NOMO-1 (cell line): ENCODE measurements at regions not wholly inside any gene's neighbourhood (a gene's known extent, or its start where the extent isn't known, plus 50 kb on each side); places are given as distances from the start of the nearest gene placed in this dataset.

Source experiments
- DNase-seq, 2 experiments: peaks; one replicate each; lab custom pipeline; 2025; ENCODE audit not compliant: unreplicated experiment in 2 of 2; lab: John Stamatoyannopoulos, UW

GRCh38 chrX:39905946-39906345 is 191.8 kb downstream of the BCOR start:
- DNase-seq: no peak

DNA sequence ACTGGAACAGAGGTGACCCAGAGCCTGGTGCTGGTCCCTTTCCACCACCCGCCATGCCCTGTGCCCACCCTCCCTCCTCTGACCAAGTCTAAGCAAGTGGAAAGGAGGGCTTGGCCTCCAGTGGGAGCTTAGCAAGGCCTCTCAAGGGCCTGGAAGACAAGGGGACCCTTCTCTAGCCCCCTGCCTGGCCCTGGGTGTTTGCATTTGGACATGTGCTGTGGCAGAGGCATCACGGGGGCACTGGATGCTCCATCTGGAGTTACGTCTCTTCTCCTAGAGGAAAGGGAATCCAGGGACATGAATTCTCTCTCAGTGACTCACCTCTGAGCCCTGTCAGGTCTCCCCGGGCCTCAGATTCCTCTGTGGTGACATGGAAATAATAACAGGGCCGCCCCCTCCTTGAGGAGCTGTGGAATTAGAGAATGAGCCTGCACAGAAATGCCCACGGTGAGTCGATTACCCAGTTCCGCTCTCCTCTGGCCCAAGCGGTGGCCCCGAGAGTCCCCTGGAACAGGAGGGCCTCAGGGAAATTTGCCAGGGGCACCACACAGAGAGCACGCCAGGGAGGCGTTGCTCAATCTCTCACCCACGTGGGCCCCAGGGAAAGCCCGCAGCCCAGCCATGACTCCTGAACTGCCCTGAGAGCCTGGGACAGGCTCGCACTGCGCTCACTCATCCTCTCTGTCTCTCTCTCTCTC is 189.6 kb downstream of the BCOR start:
- DNase-seq: peak; percentile 10 to 41

GRCh38 chrX:39909996-39910395 is 187.8 kb downstream of the BCOR start:
- DNase-seq: no peak

- DNase-seq: no peak
Observed at GRCh38 chrX:39910651-39911050, 187.1 kb downstream of the BCOR start.

DNA sequence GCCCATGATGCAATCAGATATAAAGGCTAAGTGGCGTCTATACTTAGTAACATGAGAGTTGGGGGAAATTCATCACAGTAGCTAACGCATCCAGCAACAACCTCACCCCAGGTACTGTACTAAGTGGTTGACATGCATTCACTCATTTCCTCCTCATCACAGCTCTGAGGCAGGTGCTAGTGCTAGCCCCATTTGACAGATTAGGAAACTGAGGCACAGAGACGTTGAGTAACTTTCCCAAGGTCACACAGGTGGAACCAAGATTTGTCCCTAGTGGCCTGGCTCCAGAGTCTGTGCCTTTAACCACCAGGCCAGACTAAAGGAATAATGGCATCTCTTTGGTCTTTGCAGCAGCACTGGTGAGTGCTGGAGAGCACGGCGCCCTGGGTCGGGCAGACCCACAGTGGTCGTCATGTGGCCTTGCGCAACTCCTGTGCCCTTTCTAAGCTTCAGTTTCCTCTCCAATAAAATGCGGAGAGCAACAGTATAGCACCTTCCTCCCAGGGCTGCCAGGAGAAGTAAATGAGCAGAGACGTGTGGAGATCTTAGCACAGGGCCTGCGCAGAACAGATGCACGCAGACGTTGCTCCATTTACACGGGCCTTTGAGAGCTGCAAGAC is 186.4 kb downstream of the BCOR start:
- no peak for DNase-seq

DNA sequence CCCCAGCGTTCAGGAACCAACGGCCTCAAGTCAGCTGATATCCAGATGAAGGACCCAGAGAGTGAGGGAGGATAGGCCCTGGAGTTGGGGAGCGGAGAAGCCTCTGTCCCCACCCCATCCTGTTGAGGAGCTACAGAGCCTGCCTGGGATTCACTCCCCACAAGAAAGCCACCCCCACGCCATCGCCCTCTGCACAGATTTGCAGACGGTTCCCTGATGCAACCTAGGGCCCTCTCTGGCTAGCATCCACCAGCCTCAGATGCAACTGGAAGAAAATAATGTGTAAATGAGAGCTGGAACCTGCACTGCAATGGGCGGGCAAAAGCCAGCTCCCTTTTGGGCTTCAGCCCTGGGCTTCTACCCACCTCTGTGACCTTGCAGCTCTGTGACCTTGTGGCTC is 185.6 kb downstream of the BCOR start:
- DNase-seq: no peak

DNA sequence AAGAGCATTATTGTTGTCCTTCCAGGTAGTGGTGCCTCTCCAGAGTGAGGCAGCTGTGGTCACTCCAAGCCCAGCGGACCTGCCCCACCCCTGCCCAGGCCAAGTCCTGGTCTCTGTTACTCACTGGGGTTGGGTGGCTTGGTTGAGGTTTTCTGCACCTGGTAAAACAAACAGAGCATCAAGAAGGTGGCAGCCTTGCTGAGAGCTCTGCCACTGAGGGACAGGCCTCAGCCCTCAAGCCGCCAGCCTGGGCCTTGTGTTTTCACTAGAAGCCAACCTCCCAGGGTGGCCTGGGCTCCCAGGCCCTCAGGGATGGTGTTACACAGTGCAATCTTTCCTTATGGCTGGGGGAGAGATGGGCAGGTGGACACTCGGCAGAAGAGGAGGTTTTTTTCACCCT is 182.7 kb downstream of the BCOR start:
- no peak for DNase-seq

DNA sequence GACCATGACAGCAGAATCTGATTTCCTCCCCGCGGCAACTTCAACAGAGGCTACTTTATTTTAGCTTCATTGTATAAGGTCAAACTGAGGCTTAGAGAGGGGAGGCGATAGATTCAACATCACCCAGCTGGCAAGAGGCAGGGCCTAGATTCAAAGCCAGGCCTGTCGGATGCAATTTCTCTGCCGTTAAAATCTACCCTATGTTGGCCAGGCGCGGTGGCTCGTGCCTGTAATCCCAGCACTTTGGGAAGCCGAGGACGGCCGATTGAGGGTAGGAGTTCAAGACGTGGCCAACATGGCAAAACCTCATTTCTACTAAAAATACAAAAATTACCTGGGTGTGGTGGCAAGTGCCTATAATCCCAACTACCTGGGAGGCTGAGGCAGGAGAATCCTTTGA is 182.2 kb downstream of the BCOR start:
- DNase-seq: no peak

DNA sequence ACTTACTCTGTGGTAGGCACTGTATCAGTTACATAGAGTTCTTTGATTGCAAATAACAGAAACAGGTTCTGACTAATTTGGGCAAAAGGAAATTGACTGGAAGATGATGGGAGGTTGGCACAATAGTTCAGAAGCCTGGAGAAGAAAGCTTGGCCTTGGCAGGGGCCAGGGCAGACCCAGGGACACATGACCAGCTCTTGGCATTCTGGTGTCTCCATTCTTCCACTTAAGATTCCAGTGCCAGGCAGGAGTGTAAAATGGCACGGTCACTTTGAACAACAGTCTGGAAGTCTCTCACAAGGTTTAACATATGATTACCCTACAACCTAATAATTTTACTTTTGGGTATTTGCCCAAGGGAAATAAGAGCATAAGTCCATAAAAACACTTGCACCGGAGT is 175.9 kb downstream of the BCOR start:
- no peak for DNase-seq

GRCh38 chrX:39922488-39922887 is 175.3 kb downstream of the BCOR start:
- no peak for DNase-seq

DNA sequence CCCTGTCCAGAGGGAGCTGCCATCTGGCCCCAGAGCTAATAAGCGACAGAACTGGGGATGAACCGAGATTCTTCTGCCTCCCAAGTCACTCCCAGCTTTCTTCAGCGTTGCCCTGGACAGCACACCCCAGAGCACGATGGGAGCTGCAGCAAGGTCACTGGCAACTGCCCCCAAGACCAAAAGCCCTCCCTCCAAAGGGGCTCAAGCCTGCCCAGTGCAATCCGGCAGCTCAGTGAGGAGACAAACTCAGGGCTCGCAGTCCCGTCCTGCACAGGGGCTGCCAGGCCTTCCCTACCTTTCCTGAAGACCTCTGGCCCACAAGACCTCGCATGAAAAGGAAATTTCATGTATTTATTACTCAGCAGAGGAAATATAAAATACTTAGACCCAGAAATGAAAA is 174.8 kb downstream of the BCOR start:
- DNase-seq: no peak

DNA sequence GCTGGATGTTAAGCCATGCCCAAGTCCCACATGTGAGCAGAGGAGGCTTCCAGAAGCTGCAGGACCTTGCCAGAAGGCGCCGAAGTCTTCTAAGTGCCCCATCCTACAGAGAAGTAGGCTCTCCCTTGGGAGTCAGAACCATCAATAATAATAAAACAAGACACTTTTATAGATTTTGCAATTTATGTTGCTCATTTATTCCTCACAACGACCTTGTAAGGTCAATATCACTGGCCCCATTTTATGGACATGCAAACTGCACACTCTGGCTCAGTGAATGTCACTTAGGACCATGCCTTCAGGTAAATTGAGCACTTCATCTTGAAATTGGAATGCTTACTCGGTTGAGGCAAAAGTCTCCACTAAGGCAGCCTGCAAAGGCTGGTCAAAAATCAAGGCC is 170.4 kb downstream of the BCOR start:
- DNase-seq: no peak

GRCh38 chrX:39928704-39929378 is 168.9 kb downstream of the BCOR start:
- DNase-seq: no peak

DNA sequence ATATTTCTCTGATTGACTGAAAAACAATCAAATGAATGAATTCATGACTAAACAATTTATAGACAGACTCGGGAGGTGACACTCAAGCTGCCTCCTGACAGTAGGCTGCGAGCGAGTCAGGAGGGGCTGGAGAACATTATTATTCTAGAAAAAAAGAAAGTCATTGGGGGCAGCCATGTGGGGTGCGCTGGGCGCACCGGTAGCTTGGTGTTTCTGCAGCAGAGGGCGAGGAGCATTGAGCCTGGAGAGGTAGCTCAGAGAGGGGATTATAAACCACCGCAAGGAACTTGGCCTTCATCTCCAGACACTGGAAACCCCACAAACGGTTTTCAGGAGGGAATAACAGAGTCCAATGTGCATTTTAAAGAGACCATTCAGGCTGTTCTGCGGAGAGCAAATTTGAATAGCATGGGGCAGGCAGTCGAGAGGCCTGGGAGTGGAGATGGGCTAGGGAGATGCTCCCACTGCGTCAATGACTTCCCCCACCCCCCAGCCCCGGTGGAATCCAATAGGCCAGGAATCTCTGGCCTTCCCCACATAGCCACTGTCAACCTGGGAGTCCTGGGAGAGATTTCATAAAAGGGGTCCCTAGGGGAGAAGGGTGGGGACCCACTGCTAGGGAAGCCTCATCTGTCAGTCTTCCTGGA is 168.3 kb downstream of the BCOR start:
- no peak for DNase-seq

DNA sequence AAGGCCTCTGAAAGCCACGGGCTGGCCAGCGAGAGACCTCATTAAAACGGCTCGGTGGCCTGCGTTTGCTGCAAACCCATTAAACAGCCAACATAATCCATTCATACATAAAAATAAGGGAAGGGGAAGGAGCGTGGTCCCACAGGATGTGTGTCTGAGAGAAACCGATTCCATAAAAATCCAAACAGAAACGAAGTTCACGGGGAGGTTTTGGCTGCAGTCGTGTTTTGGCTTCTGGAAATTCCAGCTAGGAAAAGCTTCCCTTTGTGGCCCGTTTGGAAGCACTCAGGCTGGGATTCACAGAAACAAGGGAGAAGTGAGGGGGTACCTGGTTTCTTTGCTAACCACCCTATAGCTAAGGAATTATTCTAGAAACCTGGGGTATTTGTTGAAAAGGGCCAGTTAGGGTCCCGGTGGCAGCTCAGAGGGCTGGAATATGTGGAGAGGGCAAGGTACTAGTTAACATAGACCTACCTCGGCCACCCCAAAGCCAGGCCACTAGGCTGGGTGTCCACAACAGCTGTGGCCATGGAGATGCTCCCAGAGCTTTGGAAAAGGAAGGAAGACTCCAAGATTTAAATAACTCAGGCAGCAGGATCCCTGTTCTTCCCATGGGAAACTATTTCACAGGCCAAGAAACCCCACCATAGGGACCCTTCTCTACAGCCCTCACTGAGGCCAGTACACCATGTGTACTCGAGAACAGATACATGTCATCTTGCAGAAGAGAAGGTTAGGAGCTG is 166.8 kb downstream of the BCOR start:
- no peak for DNase-seq

- no peak for DNase-seq
Observed at GRCh38 chrX:39931529-39932282, 166.1 kb downstream of the BCOR start.

DNA sequence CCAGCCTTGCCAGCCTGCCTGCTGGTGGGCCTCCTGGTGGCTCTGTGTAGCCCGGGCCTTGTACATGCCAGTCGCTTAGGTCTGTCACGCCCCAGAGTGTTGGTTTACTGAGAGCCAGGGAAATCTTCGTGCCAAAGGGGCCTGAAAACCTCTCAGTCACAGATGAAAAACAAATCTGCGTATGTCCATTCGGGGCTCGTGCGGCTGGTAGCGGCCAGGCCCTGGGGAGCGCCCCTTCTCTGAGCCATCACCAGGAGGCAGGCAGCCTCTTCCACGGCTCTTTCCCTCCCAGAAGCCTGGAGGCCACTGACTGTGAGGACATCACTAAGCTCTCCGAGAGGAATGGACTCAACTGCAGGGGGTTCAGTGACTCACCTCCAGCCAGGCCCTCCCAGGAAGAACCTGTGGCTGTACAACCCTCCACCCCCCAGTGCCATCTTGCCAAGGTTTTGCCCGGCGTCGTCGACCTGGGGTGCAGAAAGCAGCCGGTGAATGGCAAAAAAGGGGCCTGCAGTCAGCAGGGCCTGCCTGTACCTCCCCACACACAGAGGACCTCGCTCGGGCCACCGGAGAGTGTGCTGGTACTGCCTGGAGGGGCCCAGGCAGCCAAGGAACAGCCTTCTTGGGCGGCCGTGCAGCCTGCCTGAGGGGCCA is 162.2 kb downstream of the BCOR start:
- no peak for DNase-seq

DNA sequence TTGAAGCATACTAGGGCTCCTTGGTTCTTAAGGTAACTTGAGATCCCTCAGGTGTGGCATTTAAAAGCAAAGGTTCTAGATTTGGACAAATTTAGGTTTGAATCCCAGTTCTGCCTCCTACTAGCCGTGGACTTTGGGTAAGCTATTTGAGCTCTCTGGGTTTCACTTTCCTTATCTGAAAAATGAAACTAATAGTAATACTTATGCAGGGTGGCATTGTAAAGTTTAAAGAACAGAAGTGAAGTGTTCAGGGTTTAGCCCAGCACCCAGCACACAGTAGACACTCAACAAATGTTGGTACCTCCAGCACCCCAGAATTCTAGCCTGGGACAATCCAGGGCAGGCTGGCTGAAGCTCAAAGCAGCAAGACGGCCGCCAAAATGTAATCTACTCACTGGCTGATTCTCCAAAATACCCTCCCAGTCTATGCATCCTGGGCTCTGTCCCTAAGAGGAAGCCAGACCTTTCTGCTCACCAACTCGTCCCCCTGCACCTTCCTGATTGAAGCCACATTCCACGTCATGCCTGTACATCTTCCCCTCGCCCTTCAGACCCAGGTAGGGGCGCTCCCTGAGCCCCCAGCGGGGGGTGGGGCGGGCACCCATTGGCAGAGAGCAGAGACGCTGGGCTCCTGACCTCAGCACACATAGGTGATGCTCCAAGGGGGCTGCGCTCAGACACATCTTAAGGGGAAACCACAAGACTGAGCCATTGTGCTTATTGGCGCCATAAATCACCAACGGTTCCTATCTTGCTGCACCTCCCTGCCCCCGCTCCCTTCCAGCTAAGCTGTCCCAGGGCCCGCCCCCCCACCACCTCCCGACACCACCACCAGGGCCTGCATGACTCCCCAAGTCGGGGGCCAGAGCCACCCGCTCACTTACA is 160.6 kb downstream of the BCOR start:
- peak; percentile 26 to 32 for DNase-seq

DNA sequence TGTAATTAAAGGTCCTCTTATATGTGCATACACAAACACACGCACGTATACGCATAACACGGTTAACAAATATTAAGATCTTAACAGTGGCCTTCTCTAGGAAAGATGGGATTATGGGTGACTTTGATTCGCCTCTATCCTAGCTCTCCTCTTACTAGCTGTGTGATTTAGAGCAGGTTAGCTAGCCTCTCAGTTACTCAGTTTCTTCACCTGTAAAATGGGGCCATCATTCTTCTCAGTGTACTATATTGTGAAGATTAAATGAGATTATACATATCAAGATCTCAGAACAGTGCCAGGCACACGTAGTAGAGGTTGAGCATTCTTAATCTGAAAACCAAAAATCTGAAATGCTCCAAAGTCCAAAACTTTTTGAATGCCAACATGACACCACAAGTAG is 159.3 kb downstream of the BCOR start:
- no peak for DNase-seq
